GM18951 (cell line): ENCODE measurements at regions not wholly inside any gene's neighbourhood (a gene's known extent, or its start where the extent isn't known, plus 50 kb on each side); places are given as distances from the start of the nearest gene placed in this dataset.

ENCODE experiments used
- POLR2A ChIP-seq: IDR thresholded peaks from 4 replicates; pipeline ENCODE4 v1.6.1; 2011; ENCODE audit warnings: mild to moderate bottlenecking; ENCODE audit not compliant: insufficient read length, insufficient read depth; ENCODE audit errors: extremely low read depth
- in situ Hi-C: fragments of 300-500 bp; cut with MboI; formaldehyde crosslinking; loops from one replicate; pipeline ENCODE4 v1.12.0; 2022; ENCODE audit warnings: low sequenced_read_pairs, mixed read lengths, inconsistent platforms; ENCODE audit not compliant: unreplicated experiment

DNA sequence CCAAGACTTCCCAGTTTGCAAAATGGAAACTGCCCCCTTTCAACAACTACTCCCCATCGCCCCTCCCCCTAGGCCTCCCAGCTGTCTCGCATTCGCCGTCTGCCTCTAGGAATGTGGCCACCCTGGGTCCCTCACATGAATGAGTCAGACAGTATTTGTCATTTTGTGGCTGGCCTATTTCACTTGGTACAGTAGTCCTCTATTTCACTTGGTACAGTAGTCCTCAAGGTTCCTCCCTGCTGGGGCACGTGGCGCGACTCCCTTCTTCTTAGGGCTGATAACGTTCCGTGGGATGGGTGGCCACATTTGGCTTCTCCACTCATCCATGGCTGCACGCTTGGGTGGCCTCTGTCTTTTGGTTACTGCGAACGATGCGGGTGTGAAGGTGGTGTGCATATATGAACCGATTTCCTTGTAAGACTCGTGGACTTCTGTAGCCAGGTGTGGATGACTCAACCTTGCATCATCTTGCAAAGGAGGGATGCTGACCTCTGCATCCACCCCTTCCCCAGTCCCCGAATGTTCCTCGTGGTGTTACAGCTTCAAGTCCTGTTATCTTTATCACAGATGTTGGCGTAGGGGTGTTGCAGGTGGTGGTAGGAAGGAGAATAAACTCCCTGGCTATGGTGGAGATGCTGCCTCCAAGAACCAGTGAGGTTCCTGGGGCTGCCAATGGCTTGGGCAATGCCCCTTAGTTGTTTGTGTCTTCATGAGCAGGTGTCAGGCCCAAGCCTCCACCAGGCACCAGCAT lies 112.1 kb upstream of the SOX1 start:
- in situ Hi-C loops = no loop called here

DNA sequence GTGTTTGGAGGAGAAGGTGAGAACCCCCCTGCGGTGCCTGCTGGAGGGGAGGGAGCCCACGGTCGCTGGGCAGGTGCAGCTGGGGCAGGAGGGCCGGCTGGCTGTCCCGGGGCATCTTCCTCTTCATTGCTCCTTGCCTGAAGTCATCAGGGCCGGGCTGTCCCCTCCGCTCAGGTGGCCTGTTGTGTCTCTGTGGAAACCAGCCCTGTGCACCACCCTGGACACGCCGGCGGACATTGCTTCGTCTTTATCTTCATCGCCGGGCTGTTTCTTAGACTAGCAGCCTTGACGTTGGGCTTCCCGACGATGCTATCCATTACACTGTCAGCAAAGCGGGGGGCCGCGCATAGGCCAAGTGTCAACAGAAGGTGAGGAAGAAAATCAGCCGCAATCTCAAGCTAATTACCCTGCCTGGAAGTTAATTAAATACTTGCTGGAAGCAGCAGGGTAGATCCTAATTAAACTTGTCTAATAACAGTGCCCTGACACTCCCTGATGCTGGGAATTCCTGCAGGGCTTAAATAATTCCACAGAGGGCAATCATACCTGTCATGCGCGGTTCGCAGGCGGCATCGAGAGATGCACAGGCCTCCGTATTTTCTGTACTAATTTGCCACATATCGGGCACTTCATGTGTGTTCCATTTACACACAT lies 111.4 kb upstream of the SOX1 start:
- no peak for TF ChIP-seq POLR2A
- in situ Hi-C loops = no loop called here

More for the DNA sequence above, 112.1 kb upstream of the SOX1 start:
- no peak for TF ChIP-seq POLR2A

DNA sequence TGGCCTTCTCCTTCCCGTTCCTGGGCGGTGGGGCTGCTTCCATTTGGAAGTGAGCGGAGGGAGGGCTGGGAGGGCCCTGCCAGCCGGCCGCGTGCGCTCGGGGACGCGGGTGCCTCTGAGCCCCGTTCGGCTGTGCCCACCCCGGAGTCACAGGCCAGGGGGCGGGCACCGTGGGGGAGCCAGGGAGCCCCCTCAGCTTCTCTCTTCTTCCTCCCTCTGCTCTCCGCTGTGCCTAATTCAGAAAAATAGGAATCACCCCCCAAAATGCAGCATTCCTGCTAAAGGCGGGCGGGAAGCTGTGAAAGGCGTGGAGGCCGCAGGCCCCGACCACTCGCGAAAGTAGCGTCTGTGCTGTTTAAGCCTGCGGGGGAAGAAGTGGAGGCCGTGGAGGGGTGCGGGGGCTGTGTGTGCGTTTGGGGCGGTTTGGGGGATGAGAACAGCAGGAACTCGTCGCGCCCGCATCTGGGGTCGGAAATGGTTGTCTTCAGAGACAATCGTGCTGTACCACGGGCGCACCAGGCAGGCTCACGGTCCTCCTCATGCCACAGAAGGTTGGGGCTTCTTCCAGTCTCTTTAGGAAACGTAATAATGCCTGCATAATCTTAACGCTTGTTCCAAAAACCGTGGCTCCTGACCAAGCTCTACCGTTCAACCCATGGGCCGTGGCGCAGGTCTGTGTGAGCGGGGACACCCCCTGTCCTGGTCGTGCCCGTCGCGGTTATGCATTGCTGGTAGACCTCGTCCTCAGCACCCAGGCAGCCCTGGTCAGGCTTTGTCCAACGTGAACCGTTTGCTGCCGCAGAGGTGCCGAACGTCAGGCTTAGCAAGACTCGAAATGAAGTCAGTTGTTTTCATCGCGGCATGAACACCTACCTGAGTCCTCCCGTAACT lies 110.4 kb upstream of the SOX1 start:
- in situ Hi-C loops = no loop called here
- no peak for TF ChIP-seq POLR2A

DNA sequence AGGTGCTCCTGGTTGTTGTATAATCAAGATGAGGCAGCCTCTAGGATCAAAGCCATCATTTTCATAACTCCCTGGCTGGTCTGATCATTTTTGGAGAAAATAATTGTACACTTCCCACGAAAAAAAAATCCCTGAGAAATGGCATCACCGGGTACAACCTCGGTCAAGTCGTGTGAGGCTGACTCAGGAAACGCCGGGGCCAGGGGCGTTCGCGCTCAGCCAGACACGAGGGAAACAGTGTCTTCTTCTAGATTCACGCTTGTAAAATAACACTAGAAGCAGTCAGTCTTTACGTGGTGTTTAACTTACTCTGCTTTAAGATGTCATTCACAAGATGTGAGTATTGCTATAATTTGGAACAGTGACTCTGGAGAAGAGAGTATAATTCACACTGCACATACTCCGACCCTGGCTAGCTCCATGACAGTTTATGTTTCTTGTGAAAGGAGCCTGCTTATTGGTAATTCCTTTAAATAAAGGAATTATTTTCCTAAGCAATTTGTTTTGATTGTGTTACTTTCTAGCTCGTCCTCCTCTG lies 109.0 kb upstream of the SOX1 start:
- no peak for TF ChIP-seq POLR2A
- in situ Hi-C loops = no loop called here

DNA sequence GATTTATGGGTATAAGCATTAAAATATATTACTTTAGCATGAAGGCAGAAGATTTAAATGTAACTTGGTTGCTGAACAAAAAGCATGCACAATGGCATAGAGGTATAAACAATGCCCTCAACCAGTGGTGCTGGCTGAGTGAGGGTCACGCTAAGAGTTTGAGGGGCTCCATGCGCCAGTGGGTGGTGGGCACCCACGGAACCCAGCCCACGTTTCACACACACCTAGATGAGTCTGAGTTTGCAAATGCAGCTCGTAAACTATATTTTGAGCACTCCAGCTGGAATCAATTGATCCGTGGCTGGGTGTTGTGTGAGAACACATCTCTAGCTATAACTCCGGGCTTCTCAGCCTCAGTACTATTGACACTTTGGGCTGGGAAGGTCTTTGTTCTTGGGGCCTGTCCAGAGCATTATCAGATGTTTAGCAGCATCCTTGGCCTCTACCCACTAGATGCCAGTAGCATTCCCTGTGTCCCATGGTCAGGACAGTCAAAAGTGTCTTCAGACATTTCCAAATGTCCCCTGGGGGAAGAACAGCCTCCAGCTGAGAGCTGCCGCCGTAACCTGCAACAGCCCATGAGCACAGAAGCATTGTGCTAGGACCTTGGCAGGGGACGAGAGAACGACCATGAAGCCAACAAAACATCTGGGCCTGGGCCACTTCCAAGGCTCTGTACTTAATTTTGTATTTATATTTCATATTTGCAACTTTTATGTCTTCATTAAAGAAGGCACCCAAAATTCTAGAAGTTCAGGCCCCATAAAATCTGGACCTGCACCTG lies 108.1 kb upstream of the SOX1 start:
- in situ Hi-C loops = no loop called here
- TF ChIP-seq POLR2A = no peak

DNA sequence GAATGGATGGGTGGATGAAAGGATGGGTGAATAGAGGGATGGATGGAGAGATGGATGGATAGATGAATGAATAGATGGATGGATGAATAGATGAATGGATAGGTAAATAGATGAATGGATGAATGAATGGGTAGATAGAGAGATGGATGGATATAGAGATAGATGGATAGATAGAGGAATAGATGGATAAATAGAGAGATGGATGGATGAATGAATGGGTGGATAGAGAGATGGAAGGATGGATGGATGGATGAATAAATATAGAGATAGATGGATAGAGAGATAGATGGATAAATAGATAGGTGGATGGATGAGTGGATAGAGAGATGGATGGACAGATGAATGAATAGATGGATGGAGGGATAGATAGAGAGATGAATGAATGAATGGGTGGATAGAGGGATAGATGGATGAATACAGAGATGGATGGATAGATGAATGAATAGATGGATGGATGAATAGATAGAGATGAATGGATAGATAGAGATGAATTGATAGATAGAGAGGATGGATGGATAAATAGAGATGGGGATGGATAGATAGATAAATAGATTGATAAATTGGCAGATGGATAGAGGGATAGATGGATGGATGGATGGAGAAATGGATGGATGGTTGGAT lies 106.7 kb upstream of the SOX1 start:
- in situ Hi-C loops = no loop called here
- TF ChIP-seq POLR2A = no peak

DNA sequence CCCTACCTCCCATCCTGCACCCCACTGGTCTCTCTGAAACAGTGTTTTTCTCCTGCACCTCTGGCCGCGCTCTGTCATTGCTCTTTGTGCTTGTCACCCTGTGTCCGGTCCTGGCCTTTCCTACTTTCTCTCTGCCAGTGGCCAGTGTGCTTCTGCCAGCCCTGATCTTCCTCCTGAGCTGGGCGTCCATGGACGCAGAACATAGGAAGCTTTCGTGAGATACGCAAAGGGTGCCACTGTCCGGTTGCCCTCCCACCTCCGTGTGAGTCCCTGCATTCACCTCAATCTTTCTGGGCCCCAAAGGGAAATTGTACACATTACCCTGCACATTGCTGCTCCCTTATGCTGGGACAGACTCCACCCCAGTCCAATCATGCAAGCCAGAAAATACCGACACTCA lies 105.7 kb upstream of the SOX1 start:
- in situ Hi-C loops = no loop called here
- TF ChIP-seq POLR2A = no peak

DNA sequence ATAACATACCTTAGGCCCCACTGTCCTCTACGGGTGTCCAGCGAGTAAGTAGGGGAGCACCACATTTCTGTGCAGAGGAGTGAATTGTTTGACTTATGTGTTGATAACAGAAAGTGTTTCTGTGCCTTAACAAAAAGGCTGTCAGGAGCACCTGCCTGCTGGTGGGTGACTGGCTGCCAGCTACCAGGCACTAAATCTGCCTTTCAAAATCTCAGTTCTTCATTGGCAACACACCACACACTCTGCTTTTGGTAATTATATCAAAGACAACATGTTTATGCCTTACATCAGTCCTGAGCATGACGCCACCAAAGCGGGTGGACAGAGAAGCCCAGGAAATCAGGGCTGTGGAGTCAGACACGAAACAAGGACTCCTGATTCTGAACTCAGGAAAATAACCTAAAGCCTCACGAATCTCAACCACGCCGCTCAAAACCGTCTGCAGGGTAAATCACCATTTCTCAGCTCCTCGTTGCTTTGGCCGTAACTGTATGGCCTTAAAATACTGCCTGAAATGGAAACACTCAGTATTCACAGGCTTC lies 105.2 kb upstream of the SOX1 start:
- no peak for TF ChIP-seq POLR2A
- in situ Hi-C loops = no loop called here

DNA sequence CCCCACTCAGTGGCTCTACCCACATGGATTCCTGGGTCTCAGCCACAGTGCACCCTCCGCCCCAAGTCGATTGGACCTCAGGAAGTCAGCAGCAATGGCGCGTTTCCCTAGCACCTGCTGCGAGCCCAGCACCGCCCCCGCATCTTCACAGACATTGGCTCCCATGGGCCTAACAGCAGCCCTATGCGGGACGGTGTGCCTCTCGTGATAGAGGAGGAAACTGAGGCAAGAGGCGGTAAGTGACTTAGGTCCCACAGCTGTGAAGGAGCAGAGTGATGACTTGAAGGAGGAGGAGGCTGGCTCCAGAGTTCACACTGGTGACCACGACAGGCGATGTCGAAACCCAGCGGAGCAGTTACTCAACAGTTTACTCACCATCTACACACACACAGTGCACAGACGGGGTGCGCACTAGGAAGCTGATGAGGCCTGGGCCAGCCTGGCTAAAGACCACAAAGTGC lies 104.5 kb upstream of the SOX1 start:
- in situ Hi-C loops = no loop called here
- no peak for TF ChIP-seq POLR2A

DNA sequence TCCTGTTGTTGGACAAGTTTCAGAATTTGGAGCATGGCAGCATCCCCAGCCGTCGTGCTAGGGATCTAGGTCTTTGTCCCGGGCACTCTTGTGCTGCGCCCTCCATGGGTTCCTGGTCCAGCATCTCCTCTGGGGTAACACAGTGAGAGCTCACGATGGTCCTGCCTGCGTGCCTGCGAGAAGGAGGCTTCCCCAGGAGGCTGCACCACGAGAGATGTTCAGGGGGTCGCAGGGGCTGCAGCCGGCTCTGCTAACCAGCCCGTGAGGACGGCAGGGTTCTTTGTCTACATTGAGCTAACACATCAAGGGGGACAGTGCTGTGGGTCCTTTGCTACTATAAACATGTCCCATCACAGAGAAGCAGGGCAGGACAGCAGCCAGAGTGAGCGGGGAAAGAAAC lies 103.9 kb upstream of the SOX1 start:
- in situ Hi-C loops = no loop called here
- TF ChIP-seq POLR2A = no peak

DNA sequence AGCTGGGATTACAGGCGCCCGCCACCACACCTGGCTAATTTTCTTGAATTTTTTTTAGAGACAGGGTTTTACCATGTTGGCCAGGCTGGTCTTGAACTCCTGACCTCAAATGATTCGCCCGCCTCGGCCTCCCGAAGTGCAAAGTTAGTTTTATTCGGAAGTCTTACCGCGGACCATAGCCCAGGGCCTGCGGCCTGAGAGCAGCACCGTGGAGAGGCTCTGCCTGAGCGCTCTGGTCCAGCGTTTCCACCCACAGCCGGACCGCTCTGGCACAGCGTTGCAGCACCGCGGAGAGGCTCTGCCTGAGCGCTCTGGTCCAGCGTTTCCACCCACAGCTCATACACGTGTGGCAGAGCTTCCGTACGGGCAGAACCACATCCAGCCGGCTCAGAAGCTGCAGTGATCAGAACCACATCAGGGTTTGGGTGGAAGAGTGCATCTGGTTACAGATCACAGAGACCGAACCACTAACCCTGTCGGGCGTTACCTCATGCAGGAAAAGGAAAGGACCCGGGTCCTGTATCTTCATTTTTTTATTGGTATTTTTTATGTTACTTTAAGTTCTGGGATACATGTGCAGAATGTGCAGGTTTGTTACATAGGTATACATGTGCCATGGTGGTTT lies 102.4 kb upstream of the SOX1 start:
- in situ Hi-C loops = no loop called here
- no peak for TF ChIP-seq POLR2A
